Activated T-cell treated with anti-CD3 and anti-CD28 coated beads for 48 hours (primary cell): ENCODE measurements at regions not wholly inside any gene's neighbourhood (a gene's known extent, or its start where the extent isn't known, plus 50 kb on each side); places are given as distances from the start of the nearest gene placed in this dataset.

Source experiments
- DNase-seq: peaks from one replicate; pipeline ENCODE4 v3.0.0-alpha.2; 2020; ENCODE audit warnings: low read depth

- DNase-seq: no peak
These were observed 367.6 kb downstream of the ETS1 start for GRCh38 chr11:128219731-128220120.

GRCh38 chr11:128216198-128216597 is 371.2 kb downstream of the ETS1 start:
- no peak for DNase-seq

GRCh38 chr11:128215238-128215882 is 372.0 kb downstream of the ETS1 start:
- no peak for DNase-seq

GRCh38 chr11:128214263-128214662 is 373.1 kb downstream of the ETS1 start:
- DNase-seq: no peak

GRCh38 chr11:128213461-128213860 is 373.9 kb downstream of the ETS1 start:
- no peak for DNase-seq

GRCh38 chr11:128212324-128212723 is 375.0 kb downstream of the ETS1 start:
- no peak for DNase-seq

- DNase-seq: no peak
These were observed 377.0 kb downstream of the ETS1 start for GRCh38 chr11:128210148-128210940.

- no peak for DNase-seq
These were observed 378.3 kb downstream of the ETS1 start for GRCh38 chr11:128209138-128209435.

- DNase-seq: no peak
These were observed 378.8 kb downstream of the ETS1 start for GRCh38 chr11:128208329-128209137.

- no peak for DNase-seq
These were observed 379.5 kb downstream of the ETS1 start for GRCh38 chr11:128207861-128208321.

- no peak for DNase-seq
These were observed 380.9 kb downstream of the ETS1 start for GRCh38 chr11:128206461-128206860.

- no peak for DNase-seq
These were observed 381.6 kb downstream of the ETS1 start for GRCh38 chr11:128205796-128206195.

GRCh38 chr11:128204898-128205297 is 382.5 kb downstream of the ETS1 start:
- DNase-seq: no peak

- no peak for DNase-seq
These were observed 385.6 kb downstream of the ETS1 start for GRCh38 chr11:128201801-128202200.

- no peak for DNase-seq
These were observed 386.3 kb downstream of the ETS1 start for GRCh38 chr11:128201009-128201408.

- DNase-seq: no peak
These were observed 386.9 kb downstream of the ETS1 start for GRCh38 chr11:128200467-128200866.

- no peak for DNase-seq
These were observed 389.1 kb downstream of the ETS1 start for GRCh38 chr11:128198216-128198772.

- DNase-seq: no peak
These were observed 391.1 kb downstream of the ETS1 start for GRCh38 chr11:128196235-128196634.

GRCh38 chr11:128195756-128196155 is 391.6 kb downstream of the ETS1 start:
- no peak for DNase-seq

- no peak for DNase-seq
These were observed 392.2 kb downstream of the ETS1 start for GRCh38 chr11:128195057-128195751.

GRCh38 chr11:128194216-128194615 is 393.1 kb downstream of the ETS1 start:
- DNase-seq: no peak

- no peak for DNase-seq
These were observed 393.7 kb downstream of the ETS1 start for GRCh38 chr11:128193615-128194014.
